HEK293 (cell line): ENCODE measurements at regions not wholly inside any gene's neighbourhood (a gene's known extent, or its start where the extent isn't known, plus 50 kb on each side); places are given as distances from the start of the nearest gene placed in this dataset.

Experiments used
- KLF8 ChIP-seq: fragments of 450-650 bp; formaldehyde crosslinking; IDR thresholded peaks from 2 replicates; pipeline ENCODE4 v1.5.1; 2016; ENCODE audit warnings: missing biosample characterization, missing genetic modification characterization
- YY1 ChIP-seq: fragments of 450-650 bp; formaldehyde crosslinking; IDR thresholded peaks from 2 replicates; pipeline ENCODE4 v1.5.1; 2018; ENCODE audit warnings: missing biosample characterization, missing genetic modification characterization
- ZBTB1 ChIP-seq: fragments of 450-650 bp; formaldehyde crosslinking; IDR thresholded peaks from 2 replicates; pipeline ENCODE4 v1.5.1; 2016; ENCODE audit warnings: missing biosample characterization, missing genetic modification characterization
- ZNF792 ChIP-seq: fragments of 450-650 bp; formaldehyde crosslinking; IDR thresholded peaks from 2 replicates; pipeline ENCODE4 v1.5.1; 2016; ENCODE audit warnings: missing biosample characterization, missing genetic modification characterization

DNA sequence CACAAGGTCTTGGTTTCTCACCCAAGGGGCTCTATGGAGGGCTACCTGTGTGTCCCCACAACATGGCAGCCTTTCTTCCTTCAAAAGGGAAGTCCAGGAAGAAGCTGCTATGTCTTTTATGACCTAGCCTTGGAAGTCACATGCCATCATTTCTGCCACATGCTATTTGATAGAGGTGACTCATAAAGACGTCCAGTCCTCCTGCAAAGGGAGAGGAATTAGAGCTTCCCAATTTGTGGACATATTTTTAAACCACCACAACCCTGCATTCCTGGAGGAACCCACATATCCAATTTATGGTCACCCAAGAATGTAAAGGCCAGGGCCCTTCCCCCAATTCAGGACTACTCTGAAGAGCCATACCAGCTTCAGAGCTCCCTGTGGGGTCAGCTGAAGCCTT is 246.2 kb downstream of the CYP26B1 start:
- TF ChIP-seq ZBTB1: no peak
- no peak for TF ChIP-seq YY1 (tag by site-specific recombination)
- no peak for TF ChIP-seq KLF8 (tag by site-specific recombination)
- no peak for TF ChIP-seq ZNF792 (tag by site-specific recombination)
